ENCODE measurements at regions not wholly inside any gene's neighbourhood (a gene's known extent, or its start where the extent isn't known, plus 50 kb on each side); places are given as distances from the start of the nearest gene placed in this dataset.
"Not testable (repeated sequence)": the region's sequence is repeated elsewhere in the genome, so short reads cannot be mapped to it uniquely, and the experiment has no call there.

GRCh38 chr10:106401967-106402366, 762.5 kb downstream of the SORCS1 start:
- in situ Hi-C loops (cut with HindIII; ENCODE audit: low pct_unique_long_range_greater_than_20kb, low sequenced_read_pairs), result no loop called here
- DNase-seq (ENCODE audit: low read depth), result no peak

GRCh38 chr10:106401161-106401560, 763.3 kb downstream of the SORCS1 start:
- peak; percentile 5 for DNase-seq (ENCODE audit: low read depth)
- in situ Hi-C loops (cut with HindIII; ENCODE audit: low pct_unique_long_range_greater_than_20kb, low sequenced_read_pairs), result no loop called here

GRCh38 chr10:106399112-106399511, 765.4 kb downstream of the SORCS1 start:
- in situ Hi-C loops (cut with HindIII; ENCODE audit: low pct_unique_long_range_greater_than_20kb, low sequenced_read_pairs), result no loop called here
- no peak for DNase-seq (ENCODE audit: low read depth)

- in situ Hi-C loops (cut with HindIII; ENCODE audit: low pct_unique_long_range_greater_than_20kb, low sequenced_read_pairs), result no loop called here
- no peak for DNase-seq (ENCODE audit: low read depth)
Measured at GRCh38 chr10:106396192-106396591, 768.3 kb downstream of the SORCS1 start.

GRCh38 chr10:106395041-106395749, 769.3 kb downstream of the SORCS1 start:
- in situ Hi-C loops (cut with HindIII; ENCODE audit: low pct_unique_long_range_greater_than_20kb, low sequenced_read_pairs), result no loop called here
- DNase-seq (ENCODE audit: low read depth), result no peak

GRCh38 chr10:106392778-106393177, 771.7 kb downstream of the SORCS1 start:
- DNase-seq (ENCODE audit: low read depth), result no peak
- in situ Hi-C loops (cut with HindIII; ENCODE audit: low pct_unique_long_range_greater_than_20kb, low sequenced_read_pairs), result no loop called here

- in situ Hi-C loops (cut with HindIII; ENCODE audit: low pct_unique_long_range_greater_than_20kb, low sequenced_read_pairs), result no loop called here
- no peak for DNase-seq (ENCODE audit: low read depth)
Measured at GRCh38 chr10:106387063-106387462, 777.4 kb downstream of the SORCS1 start.

GRCh38 chr10:106384496-106384895, 780.0 kb downstream of the SORCS1 start:
- no peak for DNase-seq (ENCODE audit: low read depth)
- in situ Hi-C loops (cut with HindIII; ENCODE audit: low pct_unique_long_range_greater_than_20kb, low sequenced_read_pairs), result no loop called here

GRCh38 chr10:106380706-106381105, 783.8 kb downstream of the SORCS1 start:
- in situ Hi-C loops (cut with HindIII; ENCODE audit: low pct_unique_long_range_greater_than_20kb, low sequenced_read_pairs), result no loop called here
- DNase-seq (ENCODE audit: low read depth), result no peak

- in situ Hi-C loops (cut with HindIII; ENCODE audit: low pct_unique_long_range_greater_than_20kb, low sequenced_read_pairs), result no loop called here
- peak; percentile 2 for DNase-seq (ENCODE audit: low read depth)
Measured at GRCh38 chr10:106378251-106378650, 786.3 kb downstream of the SORCS1 start.

GRCh38 chr10:106370751-106371150, 793.8 kb downstream of the SORCS1 start:
- in situ Hi-C loops (cut with HindIII; ENCODE audit: low pct_unique_long_range_greater_than_20kb, low sequenced_read_pairs), result no loop called here
- DNase-seq (ENCODE audit: low read depth), result no peak

- no peak for DNase-seq (ENCODE audit: low read depth)
- in situ Hi-C loops (cut with HindIII; ENCODE audit: low pct_unique_long_range_greater_than_20kb, low sequenced_read_pairs), result no loop called here
Measured at GRCh38 chr10:106360870-106361269, 803.6 kb downstream of the SORCS1 start.

- in situ Hi-C loops (cut with HindIII; ENCODE audit: low pct_unique_long_range_greater_than_20kb, low sequenced_read_pairs), result no loop called here
- no peak for DNase-seq (ENCODE audit: low read depth)
Measured at GRCh38 chr10:106355450-106355849, 809.1 kb downstream of the SORCS1 start.

GRCh38 chr10:106348933-106349332, 815.6 kb downstream of the SORCS1 start:
- in situ Hi-C loops (cut with HindIII; ENCODE audit: low pct_unique_long_range_greater_than_20kb, low sequenced_read_pairs), result no loop called here

GRCh38 chr10:106347547-106347946, 817.0 kb downstream of the SORCS1 start:
- in situ Hi-C loops (cut with HindIII; ENCODE audit: low pct_unique_long_range_greater_than_20kb, low sequenced_read_pairs), result no loop called here

More at GRCh38 chr10:106348933-106349332, 815.6 kb downstream of the SORCS1 start:
- no peak for DNase-seq (ENCODE audit: low read depth)

GRCh38 chr10:106343539-106343938, 821.0 kb downstream of the SORCS1 start:
- in situ Hi-C loops (cut with HindIII; ENCODE audit: low pct_unique_long_range_greater_than_20kb, low sequenced_read_pairs); DNase-seq (ENCODE audit: low read depth): not testable (repeated sequence)

More at GRCh38 chr10:106347547-106347946, 817.0 kb downstream of the SORCS1 start:
- DNase-seq (ENCODE audit: low read depth), result no peak

GRCh38 chr10:106341356-106341755, 823.1 kb downstream of the SORCS1 start:
- DNase-seq (ENCODE audit: low read depth), result no peak
- in situ Hi-C loops (cut with HindIII; ENCODE audit: low pct_unique_long_range_greater_than_20kb, low sequenced_read_pairs), result no loop called here

- in situ Hi-C loops (cut with HindIII; ENCODE audit: low pct_unique_long_range_greater_than_20kb, low sequenced_read_pairs), result no loop called here
- DNase-seq (ENCODE audit: low read depth), result no peak
Measured at GRCh38 chr10:106338486-106338885, 826.0 kb downstream of the SORCS1 start.

- no peak for DNase-seq (ENCODE audit: low read depth)
- in situ Hi-C loops (cut with HindIII; ENCODE audit: low pct_unique_long_range_greater_than_20kb, low sequenced_read_pairs), result no loop called here
Measured at GRCh38 chr10:106336874-106337273, 827.6 kb downstream of the SORCS1 start.

GRCh38 chr10:106327747-106328146, 836.8 kb downstream of the SORCS1 start:
- DNase-seq (ENCODE audit: low read depth), result no peak
- in situ Hi-C loops (cut with HindIII; ENCODE audit: low pct_unique_long_range_greater_than_20kb, low sequenced_read_pairs), result no loop called here

Measured in Caki2 (cell line).